ENCODE measurements at regions not wholly inside any gene's neighbourhood (a gene's known extent, or its start where the extent isn't known, plus 50 kb on each side); places are given as distances from the start of the nearest gene placed in this dataset.

GRCh38 chr2:52964916-52965530 lies 802.6 kb upstream of the CHAC2 start:
- no peaks in the 10 kb centered on the region for H3K27me3 ChIP-seq (replicated peaks; ENCODE audit: insufficient read depth)
- no peak overlapping the region for H3K4me3 ChIP-seq
- no peak overlapping the region for H3K27ac ChIP-seq
- no peaks in the 10 kb centered on the region for H3K9me3 ChIP-seq
- no peak for TF ChIP-seq CTCF (IDR thresholded peaks at IDR 0.05)
- DNase-seq (ENCODE audit: low spot score) (no peak), ATAC-seq (ENCODE audit: insufficient number of reproducible peaks, low FRiP score, low read depth) (no peak)
- no peaks in the 10 kb centered on the region for H3K36me3 ChIP-seq
- H3K4me1 ChIP-seq (ENCODE audit: control insufficient read depth in 1 of 2, low read depth in 2 of 2) = no peaks in the 10 kb centered on the region

- H3K36me3 ChIP-seq = no peaks in the 10 kb centered on the region
- H3K9me3 ChIP-seq = no peaks in the 10 kb centered on the region
- ATAC-seq (ENCODE audit: insufficient number of reproducible peaks, low FRiP score, low read depth) = no peak
- no peak overlapping the region for H3K27ac ChIP-seq
- H3K27me3 ChIP-seq (replicated peaks; ENCODE audit: insufficient read depth) = no peaks in the 10 kb centered on the region
- no peak for DNase-seq (ENCODE audit: low spot score)
- no peak for TF ChIP-seq CTCF (IDR thresholded peaks at IDR 0.05)
- H3K4me1 ChIP-seq (ENCODE audit: control insufficient read depth in 1 of 2, low read depth in 2 of 2) = no peaks in the 10 kb centered on the region
- no peak overlapping the region for H3K4me3 ChIP-seq
Observed at GRCh38 chr2:52961403-52961802, 806.2 kb upstream of the CHAC2 start.

DNA sequence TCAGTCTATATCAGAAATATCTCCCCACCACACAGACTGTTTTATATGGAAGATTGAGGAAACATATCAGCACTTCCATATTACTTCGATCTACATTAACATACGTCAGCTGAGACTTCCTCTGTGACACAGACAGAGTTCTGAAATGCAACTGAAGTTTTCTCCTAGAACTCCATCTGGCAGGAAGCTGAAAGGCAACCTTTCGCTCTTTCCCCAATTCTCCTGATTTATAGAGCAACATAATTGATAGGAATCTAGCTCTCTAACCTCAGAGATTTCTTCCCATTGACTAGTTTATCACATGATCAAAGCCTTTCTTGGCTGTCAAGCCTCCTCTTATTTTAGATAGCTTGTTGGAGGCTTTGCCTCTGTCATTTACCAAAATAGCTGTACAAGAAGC lies 806.7 kb upstream of the CHAC2 start:
- ATAC-seq (ENCODE audit: insufficient number of reproducible peaks, low FRiP score, low read depth) = no peak
- TF ChIP-seq CTCF (IDR thresholded peaks at IDR 0.05) = no peak
- Histone ChIP-seq H3K27ac (no peak overlapping the region), H3K4me1 (ENCODE audit: control insufficient read depth in 1 of 2, low read depth in 2 of 2) (no peaks in the 10 kb centered on the region), H3K27me3 (replicated peaks; ENCODE audit: insufficient read depth) (no peaks in the 10 kb centered on the region), H3K9me3 (no peaks in the 10 kb centered on the region), H3K4me3 (no peak overlapping the region), H3K36me3 (no peaks in the 10 kb centered on the region)
- no peak for DNase-seq (ENCODE audit: low spot score)

DNA sequence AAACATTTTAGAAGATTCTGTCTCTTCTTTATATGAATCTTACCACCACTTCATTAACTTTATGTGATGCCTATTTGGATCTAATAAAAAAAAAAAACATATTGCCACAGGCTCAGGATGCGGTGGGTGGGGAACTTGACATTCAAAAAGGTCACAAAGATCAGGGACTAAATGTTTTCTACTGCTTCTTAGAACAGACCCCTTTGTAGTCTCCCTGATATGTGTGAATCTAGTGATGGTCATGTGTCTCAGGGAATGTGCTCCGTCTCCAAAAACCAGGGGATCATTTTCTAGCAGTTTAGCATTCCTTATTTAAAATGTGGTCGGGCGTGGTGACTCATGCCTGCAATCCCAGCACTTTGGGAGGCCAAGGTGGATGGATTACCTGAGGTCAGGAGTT lies 807.8 kb upstream of the CHAC2 start:
- no peak for DNase-seq (ENCODE audit: low spot score)
- no peak for ATAC-seq (ENCODE audit: insufficient number of reproducible peaks, low FRiP score, low read depth)
- Histone ChIP-seq H3K27ac (no peak overlapping the region), H3K4me3 (no peak overlapping the region), H3K4me1 (ENCODE audit: control insufficient read depth in 1 of 2, low read depth in 2 of 2) (no peaks in the 10 kb centered on the region), H3K27me3 (replicated peaks; ENCODE audit: insufficient read depth) (no peaks in the 10 kb centered on the region), H3K9me3 (no peaks in the 10 kb centered on the region), H3K36me3 (no peaks in the 10 kb centered on the region)
- TF ChIP-seq CTCF (IDR thresholded peaks at IDR 0.05) = no peak

DNA sequence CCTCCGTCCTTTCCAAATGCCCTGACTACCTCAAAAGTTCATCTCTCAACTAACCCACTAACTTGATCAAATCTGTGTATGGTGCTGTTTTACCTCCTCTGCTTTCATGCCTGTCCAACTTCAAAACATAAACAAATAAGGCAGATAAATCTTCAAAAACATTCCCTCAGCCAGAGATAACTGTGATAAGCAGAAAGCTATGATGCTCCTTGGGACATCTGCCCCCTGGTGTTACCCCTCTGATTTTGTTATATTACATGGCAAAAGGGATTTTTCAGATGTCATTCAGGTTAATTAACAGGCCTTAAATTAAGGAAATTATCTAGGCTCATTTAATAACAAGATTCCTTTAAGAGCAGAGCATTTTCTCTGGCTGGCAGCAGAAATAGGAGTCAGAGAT lies 810.8 kb upstream of the CHAC2 start:
- ATAC-seq (ENCODE audit: insufficient number of reproducible peaks, low FRiP score, low read depth) (no peak), DNase-seq (ENCODE audit: low spot score) (no peak)
- Histone ChIP-seq H3K4me1 (ENCODE audit: control insufficient read depth in 1 of 2, low read depth in 2 of 2) (no peaks in the 10 kb centered on the region), H3K27ac (no peak overlapping the region), H3K36me3 (no peaks in the 10 kb centered on the region), H3K9me3 (no peaks in the 10 kb centered on the region), H3K4me3 (no peak overlapping the region), H3K27me3 (replicated peaks; ENCODE audit: insufficient read depth) (no peaks in the 10 kb centered on the region)
- no peak for TF ChIP-seq CTCF (IDR thresholded peaks at IDR 0.05)

All from thoracic aorta (tissue), 2 donors.